ENCODE measurements at regions not wholly inside any gene's neighbourhood (a gene's known extent, or its start where the extent isn't known, plus 50 kb on each side); places are given as distances from the start of the nearest gene placed in this dataset.

DNA sequence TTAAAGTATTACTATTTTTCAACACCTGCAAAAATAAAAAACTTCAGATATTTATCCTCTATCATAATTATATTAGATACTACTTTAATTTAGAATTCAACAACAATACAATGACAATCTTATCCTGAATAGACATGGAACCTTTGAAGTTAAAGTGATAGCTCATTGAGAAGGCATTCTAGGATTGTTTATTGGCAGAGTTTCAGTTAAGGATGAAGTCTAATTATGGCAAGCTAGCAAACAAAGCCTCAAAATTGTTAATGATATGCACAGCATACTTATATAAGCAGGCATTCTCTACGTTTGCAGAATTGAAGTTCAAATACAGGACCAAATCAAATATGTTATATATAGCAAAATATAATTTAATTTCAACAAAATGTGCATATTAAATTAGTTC lies 91.2 kb upstream of the ABI3BP start:
- CTCF ChIA-PET, result interaction anchor here (1.1 kb wide), 1 partner anchor 112 kb away, joined by 3 read pairs; no protein-coding TSS in a partner anchor
- H3K4me3 Mint-ChIP-seq (ENCODE audit: low read depth, unreplicated experiment), result no peak overlapping the region
- H3K36me3 Mint-ChIP-seq (ENCODE audit: insufficient read depth, unreplicated experiment), result no peaks in the 10 kb centered on the region
- no peak overlapping the region for H3K27ac Mint-ChIP-seq (ENCODE audit: unreplicated experiment)
- no TSS peak for BruUV-seq (replicated peaks)
- intact Hi-C loops (cut with micrococcal nuclease; ENCODE audit: unreplicated experiment), result no loop called here
- H3K4me1 Mint-ChIP-seq (ENCODE audit: low read depth, unreplicated experiment), result peaks cover 7% of the 10 kb centered on the region
- DNase-seq, result no peak
- no peaks in the 10 kb centered on the region for H3K9me3 Mint-ChIP-seq (ENCODE audit: low read depth, unreplicated experiment)
- TF ChIP-seq, protein P1, sequence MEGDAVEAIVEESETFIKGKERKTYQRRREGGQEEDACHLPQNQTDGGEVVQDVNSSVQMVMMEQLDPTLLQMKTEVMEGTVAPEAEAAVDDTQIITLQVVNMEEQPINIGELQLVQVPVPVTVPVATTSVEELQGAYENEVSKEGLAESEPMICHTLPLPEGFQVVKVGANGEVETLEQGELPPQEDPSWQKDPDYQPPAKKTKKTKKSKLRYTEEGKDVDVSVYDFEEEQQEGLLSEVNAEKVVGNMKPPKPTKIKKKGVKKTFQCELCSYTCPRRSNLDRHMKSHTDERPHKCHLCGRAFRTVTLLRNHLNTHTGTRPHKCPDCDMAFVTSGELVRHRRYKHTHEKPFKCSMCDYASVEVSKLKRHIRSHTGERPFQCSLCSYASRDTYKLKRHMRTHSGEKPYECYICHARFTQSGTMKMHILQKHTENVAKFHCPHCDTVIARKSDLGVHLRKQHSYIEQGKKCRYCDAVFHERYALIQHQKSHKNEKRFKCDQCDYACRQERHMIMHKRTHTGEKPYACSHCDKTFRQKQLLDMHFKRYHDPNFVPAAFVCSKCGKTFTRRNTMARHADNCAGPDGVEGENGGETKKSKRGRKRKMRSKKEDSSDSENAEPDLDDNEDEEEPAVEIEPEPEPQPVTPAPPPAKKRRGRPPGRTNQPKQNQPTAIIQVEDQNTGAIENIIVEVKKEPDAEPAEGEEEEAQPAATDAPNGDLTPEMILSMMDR (IDR thresholded peaks at IDR 0.05; ENCODE audit: unreplicated experiment), result no peak
- no peaks in the 10 kb centered on the region for H3K27me3 Mint-ChIP-seq (ENCODE audit: unreplicated experiment)

DNA sequence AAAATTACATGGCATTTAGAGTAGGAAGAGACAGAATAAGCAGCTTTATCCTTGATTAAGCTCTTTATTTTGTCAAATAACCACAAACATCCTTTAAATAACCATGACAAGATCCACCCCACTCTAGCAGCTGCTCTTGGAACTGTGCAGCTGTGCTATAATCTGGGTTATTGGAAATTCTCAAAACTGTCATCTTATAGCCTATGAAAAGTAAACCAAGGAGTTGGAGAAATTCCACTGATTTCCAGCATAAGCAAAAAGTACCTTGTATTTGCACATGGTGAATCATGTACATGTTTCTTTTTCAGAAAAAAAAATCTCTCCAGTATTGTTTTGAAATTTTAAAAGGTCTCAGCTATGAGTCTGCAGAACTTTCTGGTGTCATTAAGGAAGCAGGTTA lies 88.8 kb upstream of the ABI3BP start:
- Mint-ChIP-seq H3K27ac (ENCODE audit: unreplicated experiment) (no peak overlapping the region), H3K36me3 (ENCODE audit: insufficient read depth, unreplicated experiment) (peaks cover 5% of the 10 kb centered on the region), H3K4me1 (ENCODE audit: low read depth, unreplicated experiment) (peaks cover 24% of the 10 kb centered on the region), H3K4me3 (ENCODE audit: low read depth, unreplicated experiment) (no peak overlapping the region), H3K27me3 (ENCODE audit: unreplicated experiment) (no peaks in the 10 kb centered on the region), H3K9me3 (ENCODE audit: low read depth, unreplicated experiment) (no peaks in the 10 kb centered on the region)
- BruUV-seq (replicated peaks), result no TSS peak
- CTCF ChIA-PET, result interaction anchor here (0.7 kb wide), 1 partner anchor 182 kb away, joined by 4 read pairs; no protein-coding TSS in a partner anchor
- DNase-seq, result no peak
- intact Hi-C loops (cut with micrococcal nuclease; ENCODE audit: unreplicated experiment), result no loop called here
- TF ChIP-seq, protein P1 (IDR thresholded peaks at IDR 0.05; ENCODE audit: unreplicated experiment), result no peak

DNA sequence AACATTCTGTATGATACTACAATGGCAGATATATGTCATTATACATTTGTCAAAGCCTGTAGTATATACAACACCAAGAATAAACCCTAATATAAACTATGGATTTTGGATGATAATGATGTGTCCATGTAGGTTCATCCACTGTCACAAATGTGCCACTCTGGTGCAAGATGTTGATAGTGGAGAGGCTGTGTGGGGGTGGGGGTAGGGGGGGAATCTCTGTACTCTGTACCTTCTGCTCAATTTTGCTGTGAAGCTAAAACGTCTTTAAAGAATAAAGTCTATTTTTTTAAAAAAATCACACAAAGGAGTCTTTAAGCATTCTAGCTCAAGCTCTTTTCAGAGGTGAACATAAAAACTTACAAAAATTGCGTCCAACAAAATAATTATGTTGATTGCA lies 88.2 kb upstream of the ABI3BP start:
- peaks cover 25% of the 10 kb centered on the region for H3K4me1 Mint-ChIP-seq (ENCODE audit: low read depth, unreplicated experiment)
- no peak for DNase-seq
- CTCF ChIA-PET, result interaction anchor here (0.7 kb wide), 1 partner anchor 181 kb away, joined by 4 read pairs; no protein-coding TSS in a partner anchor
- no peak overlapping the region for H3K27ac Mint-ChIP-seq (ENCODE audit: unreplicated experiment)
- intact Hi-C loops (cut with micrococcal nuclease; ENCODE audit: unreplicated experiment), result no loop called here
- peaks cover 5% of the 10 kb centered on the region for H3K36me3 Mint-ChIP-seq (ENCODE audit: insufficient read depth, unreplicated experiment)
- no TSS peak for BruUV-seq (replicated peaks)
- no peaks in the 10 kb centered on the region for H3K27me3 Mint-ChIP-seq (ENCODE audit: unreplicated experiment)
- TF ChIP-seq, protein P1 (IDR thresholded peaks at IDR 0.05; ENCODE audit: unreplicated experiment), result no peak
- no peak overlapping the region for H3K4me3 Mint-ChIP-seq (ENCODE audit: low read depth, unreplicated experiment)
- no peaks in the 10 kb centered on the region for H3K9me3 Mint-ChIP-seq (ENCODE audit: low read depth, unreplicated experiment)

DNA sequence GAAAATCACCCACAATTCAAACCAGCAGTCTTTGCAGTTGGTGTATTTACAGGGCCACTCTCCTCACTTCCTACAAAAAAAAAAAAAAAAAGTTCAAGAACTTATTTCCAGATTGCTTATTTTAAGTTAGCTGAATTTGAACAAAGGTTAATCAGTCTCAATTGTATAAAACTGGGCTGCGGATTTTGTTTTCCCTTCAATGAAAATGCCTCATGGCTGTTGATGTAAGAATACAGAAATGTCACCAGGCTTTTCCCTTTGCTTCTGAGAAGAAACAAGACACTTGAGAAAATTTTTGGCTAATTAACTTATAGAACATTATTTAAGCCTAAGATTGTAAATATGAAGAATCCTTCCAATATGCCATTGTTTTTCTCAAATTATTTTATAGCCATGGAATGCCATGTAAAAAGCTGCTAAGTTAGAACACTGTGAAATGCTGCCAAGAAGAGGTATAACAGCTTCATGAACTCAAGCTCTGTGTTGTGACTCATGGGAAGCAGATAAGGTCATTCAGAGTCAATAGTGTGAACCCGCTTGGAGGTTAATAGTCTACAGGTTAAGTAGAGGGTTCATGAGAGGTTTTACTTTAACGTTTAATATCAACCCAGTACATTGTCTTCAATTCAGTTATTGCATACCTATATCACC lies 84.3 kb upstream of the ABI3BP start:
- intact Hi-C loops (cut with micrococcal nuclease; ENCODE audit: unreplicated experiment), result no loop called here
- CTCF ChIA-PET, result interaction anchor here (0.8 to 1.3 kb wide), 3 partner anchors 10 to 118 kb away, joined by 3 to 7 read pairs (median 4); partner anchors contain the start of gene ABI3BP
- peak; percentile 24 for DNase-seq
- TF ChIP-seq, protein P1 (IDR thresholded peaks at IDR 0.05; ENCODE audit: unreplicated experiment), result no peak
- no peak overlapping the region for H3K4me3 Mint-ChIP-seq (ENCODE audit: low read depth, unreplicated experiment)
- H3K4me1 Mint-ChIP-seq (ENCODE audit: low read depth, unreplicated experiment), result peaks cover 25% of the 10 kb centered on the region
- H3K9me3 Mint-ChIP-seq (ENCODE audit: low read depth, unreplicated experiment), result no peaks in the 10 kb centered on the region
- no TSS peak for BruUV-seq (replicated peaks)
- no peaks in the 10 kb centered on the region for H3K27me3 Mint-ChIP-seq (ENCODE audit: unreplicated experiment)
- H3K36me3 Mint-ChIP-seq (ENCODE audit: insufficient read depth, unreplicated experiment), result peaks cover 5% of the 10 kb centered on the region
- H3K27ac Mint-ChIP-seq (ENCODE audit: unreplicated experiment), result peak overlapping the region; percentile 80

Data from Calu3 (cell line).